Thoracic aorta (tissue), 2 donors: ENCODE measurements at regions not wholly inside any gene's neighbourhood (a gene's known extent, or its start where the extent isn't known, plus 50 kb on each side); places are given as distances from the start of the nearest gene placed in this dataset.

Source experiments
- ATAC-seq: fragments of 150-250 bp; one replicate; pipeline ENCODE4 v1.8.0; 2017; ENCODE audit warnings: low read depth; ENCODE audit not compliant: insufficient number of reproducible peaks, low FRiP score
- DNase-seq: peaks from one replicate; pipeline ENCODE4 v3.0.0-alpha.2; 2020; ENCODE audit warnings: low spot score
- H3K27ac ChIP-seq, 2 donors: fragments of 200-600 bp; sonication (generic); 1 replicate in 1 of 2; 2 replicates in 1 of 2; pipeline ENCODE4 v1.5.1; 2016; ENCODE audit warnings: mild to moderate bottlenecking in 2 of 2, moderate library complexity in 2 of 2
- H3K27me3 ChIP-seq: fragments of 200-600 bp; sonication (generic); replicated peaks from 2 replicates; pipeline ENCODE4 v1.6.0; 2016; ENCODE audit warnings: mild to moderate bottlenecking; ENCODE audit not compliant: insufficient read depth
- H3K36me3 ChIP-seq: fragments of 200-600 bp; sonication (generic); one replicate; pipeline ENCODE4 v1.5.1; 2016
- H3K4me1 ChIP-seq, 2 donors: fragments of 200-600 bp; sonication (generic); 1 replicate in 1 of 2; 2 replicates in 1 of 2; pipeline versions ENCODE4 v1.5.1 to v1.6.0; 2016; ENCODE audit warnings: low read depth in 2 of 2, mild to moderate bottlenecking in 1 of 2; ENCODE audit not compliant: control insufficient read depth in 1 of 2
- H3K4me3 ChIP-seq: fragments of 200-600 bp; sonication (generic); 2 replicates; pipeline ENCODE4 v1.5.1; 2016; ENCODE audit warnings: mild to moderate bottlenecking
- H3K9me3 ChIP-seq: fragments of 200-600 bp; sonication (generic); 2 replicates; pipeline ENCODE4 v1.5.1; 2016
- CTCF ChIP-seq: fragments of 200-600 bp; sonication (generic); IDR thresholded peaks from one replicate; pipeline ENCODE4 v1.5.1; 2019; ENCODE audit warnings: antibody characterized with exemption

GRCh38 chr17:77373299-77374169 lies 232.8 kb downstream of the SEC14L1 start:
- DNase-seq (no peak), ATAC-seq (no peak)
- Histone ChIP-seq H3K4me1 (peaks cover 47 to 65% of the 10 kb centered on the region in 2 donors), H3K27me3 (no peaks in the 10 kb centered on the region), H3K36me3 (no peaks in the 10 kb centered on the region), H3K27ac (peak overlapping the region; percentile 93 to 94), H3K4me3 (peak overlapping the region; percentile 91), H3K9me3 (no peaks in the 10 kb centered on the region)
- no peak for TF ChIP-seq CTCF

- Histone ChIP-seq H3K4me1 (peaks cover 55 to 73% of the 10 kb centered on the region in 2 donors), H3K9me3 (no peaks in the 10 kb centered on the region), H3K27me3 (no peaks in the 10 kb centered on the region), H3K36me3 (no peaks in the 10 kb centered on the region), H3K27ac (peak overlapping the region; percentile 93 to 94), H3K4me3 (peak overlapping the region; percentile 91)
- ATAC-seq (peak; percentile 24), DNase-seq (no peak)
- TF ChIP-seq CTCF, result peak; percentile 20
Measured at GRCh38 chr17:77374170-77374936, 233.6 kb downstream of the SEC14L1 start.

GRCh38 chr17:77375108-77375916 lies 234.5 kb downstream of the SEC14L1 start:
- TF ChIP-seq CTCF, result no peak
- H3K27ac ChIP-seq, result peak overlapping the region; percentile 93 to 94
- peaks cover 62 to 80% of the 10 kb centered on the region in 2 donors for H3K4me1 ChIP-seq
- H3K4me3 ChIP-seq, result peak overlapping the region; percentile 91
- no peak for DNase-seq
- no peak for ATAC-seq
- no peaks in the 10 kb centered on the region for H3K27me3 ChIP-seq
- no peaks in the 10 kb centered on the region for H3K9me3 ChIP-seq
- no peaks in the 10 kb centered on the region for H3K36me3 ChIP-seq

- peak overlapping the region; percentile 93 to 94 for H3K27ac ChIP-seq
- no peaks in the 10 kb centered on the region for H3K9me3 ChIP-seq
- H3K4me1 ChIP-seq, result peaks cover 64 to 82% of the 10 kb centered on the region in 2 donors
- ATAC-seq (no peak), DNase-seq (no peak)
- no peaks in the 10 kb centered on the region for H3K36me3 ChIP-seq
- no peaks in the 10 kb centered on the region for H3K27me3 ChIP-seq
- H3K4me3 ChIP-seq, result peak overlapping the region; percentile 91
- no peak for TF ChIP-seq CTCF
Measured at GRCh38 chr17:77375917-77376651, 235.3 kb downstream of the SEC14L1 start.
